HFF-Myc (cell line): ENCODE measurements at regions not wholly inside any gene's neighbourhood (a gene's known extent, or its start where the extent isn't known, plus 50 kb on each side); places are given as distances from the start of the nearest gene placed in this dataset.

Experiments
- DNase-seq: peaks from one replicate; pipeline ENCODE4 v3.0.0-alpha.2; 2011; ENCODE audit warnings: low read depth; ENCODE audit errors: extremely low read depth
- H3K4me3 ChIP-seq: replicated peaks from 2 replicates; pipeline ENCODE4 v1.5.1; 2011; ENCODE audit warnings: low read depth, mild to moderate bottlenecking, control low read depth, low read length
- CTCF ChIP-seq: IDR thresholded peaks from 2 replicates; pipeline ENCODE4 v1.5.1; 2012; ENCODE audit warnings: mild to moderate bottlenecking, low read depth, low read length, control low read depth; ENCODE audit errors: missing control alignments

- H3K4me3 ChIP-seq = no peak overlapping the region
- no peak for DNase-seq
- TF ChIP-seq CTCF = no peak
These were observed 54.7 kb downstream of the GLUD2 start for GRCh38 chrX:121102101-121102500.

- no peak overlapping the region for H3K4me3 ChIP-seq
- DNase-seq = no peak
- no peak for TF ChIP-seq CTCF
These were observed 56.0 kb downstream of the GLUD2 start for GRCh38 chrX:121103381-121103780.

- no peak for DNase-seq
- no peak for TF ChIP-seq CTCF
These were observed 59.2 kb downstream of the GLUD2 start for GRCh38 chrX:121106484-121107235.

GRCh38 chrX:121109986-121110385 is 62.6 kb downstream of the GLUD2 start:
- no peak for TF ChIP-seq CTCF
- no peak overlapping the region for H3K4me3 ChIP-seq
- no peak for DNase-seq

More at GRCh38 chrX:121106484-121107235, 59.2 kb downstream of the GLUD2 start:
- no peak overlapping the region for H3K4me3 ChIP-seq

GRCh38 chrX:121110536-121110935 is 63.1 kb downstream of the GLUD2 start:
- no peak for DNase-seq
- no peak overlapping the region for H3K4me3 ChIP-seq
- no peak for TF ChIP-seq CTCF

GRCh38 chrX:121114691-121115090 is 67.3 kb downstream of the GLUD2 start:
- DNase-seq = no peak
- TF ChIP-seq CTCF = no peak
- no peak overlapping the region for H3K4me3 ChIP-seq
